GM10266 (cell line): ENCODE measurements at regions not wholly inside any gene's neighbourhood (a gene's known extent, or its start where the extent isn't known, plus 50 kb on each side); places are given as distances from the start of the nearest gene placed in this dataset.
"Not testable (repeated sequence)": the region's sequence is repeated elsewhere in the genome, so short reads cannot be mapped to it uniquely, and the experiment has no call there.

Source experiments
- DNase-seq: peaks from one replicate; pipeline ENCODE4 v3.0.0; 2012; ENCODE audit errors: extremely low spot score
- TF ChIP-seq, protein P1 (sequence below): IDR thresholded peaks from 2 replicates; pipeline ENCODE4 v1.5.1; 2012; ENCODE audit warnings: mild to moderate bottlenecking, low read depth; ENCODE audit not compliant: control insufficient read depth, insufficient read depth; ENCODE audit errors: missing control alignments

GRCh38 chr4:24352112-24352511 lies 232.2 kb downstream of the DHX15 start:
- TF ChIP-seq, protein P1, sequence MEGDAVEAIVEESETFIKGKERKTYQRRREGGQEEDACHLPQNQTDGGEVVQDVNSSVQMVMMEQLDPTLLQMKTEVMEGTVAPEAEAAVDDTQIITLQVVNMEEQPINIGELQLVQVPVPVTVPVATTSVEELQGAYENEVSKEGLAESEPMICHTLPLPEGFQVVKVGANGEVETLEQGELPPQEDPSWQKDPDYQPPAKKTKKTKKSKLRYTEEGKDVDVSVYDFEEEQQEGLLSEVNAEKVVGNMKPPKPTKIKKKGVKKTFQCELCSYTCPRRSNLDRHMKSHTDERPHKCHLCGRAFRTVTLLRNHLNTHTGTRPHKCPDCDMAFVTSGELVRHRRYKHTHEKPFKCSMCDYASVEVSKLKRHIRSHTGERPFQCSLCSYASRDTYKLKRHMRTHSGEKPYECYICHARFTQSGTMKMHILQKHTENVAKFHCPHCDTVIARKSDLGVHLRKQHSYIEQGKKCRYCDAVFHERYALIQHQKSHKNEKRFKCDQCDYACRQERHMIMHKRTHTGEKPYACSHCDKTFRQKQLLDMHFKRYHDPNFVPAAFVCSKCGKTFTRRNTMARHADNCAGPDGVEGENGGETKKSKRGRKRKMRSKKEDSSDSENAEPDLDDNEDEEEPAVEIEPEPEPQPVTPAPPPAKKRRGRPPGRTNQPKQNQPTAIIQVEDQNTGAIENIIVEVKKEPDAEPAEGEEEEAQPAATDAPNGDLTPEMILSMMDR = no peak
- DNase-seq = no peak

- not testable (repeated sequence) for DNase-seq
Observed at GRCh38 chr4:24349168-24349996, 235.0 kb downstream of the DHX15 start.

DNA sequence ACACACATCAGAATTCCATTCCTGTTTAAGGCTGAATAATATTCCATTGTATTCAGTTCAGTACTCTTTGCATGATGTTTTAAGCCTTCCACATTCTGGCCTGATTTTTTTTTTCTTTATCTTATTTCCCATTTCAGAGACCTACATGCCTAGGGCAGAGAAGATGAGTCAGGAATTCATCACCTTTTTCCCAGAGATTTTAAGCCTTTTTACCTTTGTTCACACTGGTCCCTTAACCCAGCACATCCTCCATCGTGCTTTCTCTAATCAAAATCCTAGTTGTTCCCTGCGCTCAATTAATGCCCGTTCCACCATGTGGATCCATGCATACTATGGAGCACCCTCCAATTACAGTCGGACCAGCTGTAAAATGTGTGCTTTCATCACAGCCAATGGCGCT lies 245.1 kb downstream of the DHX15 start:
- TF ChIP-seq, protein P1 = no peak

DNA sequence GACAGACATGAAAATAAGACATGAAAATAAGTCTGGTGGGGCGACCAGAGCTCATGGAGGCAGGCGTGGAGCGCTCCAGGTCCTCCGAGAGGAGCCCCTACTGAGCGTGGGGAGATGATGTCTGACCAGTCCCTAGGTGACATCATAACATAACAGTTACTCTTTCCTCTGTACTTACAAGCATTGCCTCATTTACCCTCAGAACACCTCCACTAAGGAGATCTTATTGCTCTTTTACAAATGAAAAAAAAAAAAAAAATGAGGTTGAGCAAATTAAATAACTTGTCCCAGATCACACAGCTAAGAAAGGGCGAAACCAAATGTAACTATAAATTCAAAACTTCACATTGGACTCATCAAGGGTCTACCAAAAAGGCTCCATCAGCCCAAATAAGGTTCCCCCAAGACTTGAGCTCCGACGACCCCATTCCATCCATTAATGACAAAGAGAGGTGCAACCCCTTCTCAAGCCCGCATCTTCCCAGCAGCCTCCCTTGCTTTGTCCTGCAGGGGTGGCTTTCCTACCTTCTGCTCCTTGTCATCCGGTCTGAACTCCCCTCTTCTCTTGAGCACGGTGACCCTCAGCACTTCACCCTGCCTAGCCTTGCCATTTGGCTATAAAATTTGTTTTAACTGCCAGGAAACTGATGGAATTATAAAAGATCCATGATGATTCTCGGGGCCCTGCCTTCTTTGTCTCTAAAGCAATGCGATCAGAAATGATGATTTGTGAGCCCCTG lies 246.7 kb downstream of the DHX15 start:
- TF ChIP-seq, protein P1 = no peak

More for the DNA sequence above, 245.1 kb downstream of the DHX15 start:
- no peak for DNase-seq

DNA sequence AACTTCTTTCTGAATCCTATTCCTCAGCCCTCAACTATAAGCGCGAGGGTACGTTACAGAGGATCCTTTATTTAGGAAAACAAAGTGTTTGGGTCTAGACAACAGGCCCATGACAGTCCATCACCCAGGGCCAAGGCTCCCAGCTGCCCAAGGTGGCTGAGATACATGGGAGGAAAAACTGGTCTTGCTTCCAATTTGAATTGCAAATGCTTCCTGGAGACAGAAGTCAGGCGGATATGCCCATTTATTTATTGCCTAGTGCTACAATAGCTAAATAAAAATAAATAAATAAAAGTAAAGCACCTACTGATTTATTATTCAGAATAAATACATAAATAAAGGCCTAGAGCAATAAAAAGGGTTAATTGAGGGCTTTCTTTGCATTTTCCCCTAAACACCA lies 248.7 kb downstream of the DHX15 start:
- no peak for DNase-seq

More for the DNA sequence above, 246.7 kb downstream of the DHX15 start:
- no peak for DNase-seq

GRCh38 chr4:24334906-24335305 lies 249.4 kb downstream of the DHX15 start:
- TF ChIP-seq, protein P1 = no peak
- no peak for DNase-seq

More for the DNA sequence above, 248.7 kb downstream of the DHX15 start:
- TF ChIP-seq, protein P1 = no peak

GRCh38 chr4:24330573-24330972 lies 253.8 kb downstream of the DHX15 start:
- TF ChIP-seq, protein P1 = no peak
- no peak for DNase-seq
